ENCODE measurements at regions not wholly inside any gene's neighbourhood (a gene's known extent, or its start where the extent isn't known, plus 50 kb on each side); places are given as distances from the start of the nearest gene placed in this dataset.
"Not testable (repeated sequence)": the region's sequence is repeated elsewhere in the genome, so short reads cannot be mapped to it uniquely, and the experiment has no call there.

DNA sequence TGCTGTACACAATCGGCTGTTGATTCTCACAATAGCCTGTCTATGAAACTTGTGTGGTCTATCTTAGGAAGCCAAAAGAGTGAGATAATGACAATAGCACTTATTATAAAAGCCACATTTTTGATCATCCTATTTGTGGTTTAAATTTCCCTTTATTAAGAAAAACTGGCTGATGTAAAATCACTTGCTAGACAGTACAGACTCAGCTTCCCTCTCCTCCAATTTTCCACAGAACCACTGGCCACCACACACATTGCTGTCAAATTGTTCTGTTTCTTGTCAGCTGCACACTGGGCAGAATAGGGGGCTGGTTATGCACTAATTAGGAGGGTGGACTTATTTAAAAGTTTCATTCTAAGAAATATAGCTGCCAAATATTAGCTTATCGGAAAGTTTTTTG lies 425.9 kb downstream of the EPHA3 start:
- DNase-seq: no peak

DNA sequence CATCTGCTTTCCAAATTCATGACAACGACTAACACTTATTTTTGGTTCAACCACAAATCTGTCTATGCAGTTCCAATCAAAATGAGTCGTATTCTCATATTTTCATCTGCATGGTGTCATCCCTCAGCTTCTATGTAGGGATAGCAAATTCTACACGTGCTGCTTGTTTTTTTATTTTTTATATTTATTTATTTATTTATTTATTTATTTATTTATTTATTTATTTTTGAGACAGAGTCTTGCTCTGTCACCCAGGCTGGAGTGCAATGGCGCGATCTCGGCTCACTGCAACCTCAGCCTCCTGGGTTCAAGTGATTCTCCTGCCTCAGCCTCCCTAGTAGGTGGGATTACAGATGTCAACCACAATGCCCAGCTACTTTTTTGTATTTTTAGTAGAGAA lies 447.2 kb downstream of the EPHA3 start:
- not testable (repeated sequence) for DNase-seq

DNA sequence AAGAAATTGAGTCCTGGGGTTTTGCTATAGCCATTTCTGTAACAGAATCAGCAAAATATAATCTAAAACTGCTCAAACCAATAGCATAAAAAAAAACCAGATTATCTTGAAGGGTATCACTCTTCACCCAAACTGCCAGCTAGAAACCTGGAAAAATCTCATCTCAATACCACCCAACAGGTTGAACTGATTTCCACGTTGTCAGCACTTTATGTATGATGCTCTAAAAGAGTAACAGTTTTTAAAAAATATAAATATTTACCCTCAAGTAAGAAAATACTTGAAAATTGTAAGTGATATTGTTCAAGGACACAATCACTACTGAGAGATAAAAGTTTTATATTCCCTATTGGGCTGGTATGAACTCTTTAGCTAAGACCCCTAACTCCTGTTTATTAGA lies 451.3 kb downstream of the EPHA3 start:
- no peak for DNase-seq

DNA sequence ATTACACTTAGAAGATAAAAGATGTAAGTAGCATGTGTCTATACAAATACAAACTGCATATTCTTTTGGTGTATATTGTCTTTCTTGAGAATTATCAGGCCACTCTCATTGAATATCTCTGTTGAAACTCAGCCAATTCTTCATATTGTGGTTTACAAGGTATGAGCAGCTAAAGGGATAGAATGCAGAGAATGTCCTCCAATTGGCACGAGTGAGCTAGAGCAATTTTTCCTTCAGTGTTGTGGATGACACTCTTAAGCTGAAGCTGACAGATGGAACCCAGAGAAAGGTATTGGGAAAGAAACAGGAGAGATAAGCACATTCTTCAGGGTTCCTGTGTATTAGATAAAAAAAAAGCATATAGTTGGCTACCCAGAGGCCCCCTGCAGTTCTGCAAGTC lies 453.1 kb downstream of the EPHA3 start:
- DNase-seq: no peak

DNA sequence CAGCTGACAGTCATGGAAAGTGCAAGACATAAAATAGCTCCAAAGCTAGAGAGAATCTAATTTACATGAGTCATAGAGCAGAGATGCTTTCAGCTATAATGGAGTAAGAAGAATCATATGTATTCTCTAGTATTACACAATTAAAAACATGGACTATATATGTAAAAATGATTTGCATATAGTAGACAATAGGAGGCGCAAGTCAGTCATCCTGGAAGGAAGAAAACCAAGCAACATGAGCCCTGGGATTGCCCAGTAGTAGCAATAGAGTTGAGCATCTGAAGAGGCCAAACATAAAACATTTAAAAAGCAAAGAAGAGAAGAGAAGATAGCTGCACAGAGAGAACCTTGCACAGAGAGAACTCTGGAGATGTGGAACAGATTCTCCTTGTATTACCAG lies 455.0 kb downstream of the EPHA3 start:
- DNase-seq: no peak

DNA sequence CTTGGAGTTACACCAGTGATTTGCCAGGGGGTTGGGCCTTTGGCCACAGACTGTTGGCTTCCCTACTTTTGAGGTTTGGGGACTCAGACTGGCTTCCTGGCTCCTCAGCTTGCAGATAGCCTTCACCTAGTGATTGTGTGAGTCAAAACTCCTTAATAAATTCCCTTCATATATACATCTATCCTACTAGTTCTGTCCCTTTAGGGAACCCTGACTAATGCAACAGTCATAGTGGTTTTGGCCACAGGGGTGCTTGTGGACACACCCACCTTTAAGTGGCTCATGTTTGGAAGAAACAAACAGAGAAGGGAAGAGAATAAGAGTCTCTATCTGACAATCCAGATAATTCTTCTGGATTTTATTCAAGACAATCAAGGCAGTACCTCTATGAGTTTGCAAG lies 457.7 kb downstream of the EPHA3 start:
- DNase-seq: no peak

DNA sequence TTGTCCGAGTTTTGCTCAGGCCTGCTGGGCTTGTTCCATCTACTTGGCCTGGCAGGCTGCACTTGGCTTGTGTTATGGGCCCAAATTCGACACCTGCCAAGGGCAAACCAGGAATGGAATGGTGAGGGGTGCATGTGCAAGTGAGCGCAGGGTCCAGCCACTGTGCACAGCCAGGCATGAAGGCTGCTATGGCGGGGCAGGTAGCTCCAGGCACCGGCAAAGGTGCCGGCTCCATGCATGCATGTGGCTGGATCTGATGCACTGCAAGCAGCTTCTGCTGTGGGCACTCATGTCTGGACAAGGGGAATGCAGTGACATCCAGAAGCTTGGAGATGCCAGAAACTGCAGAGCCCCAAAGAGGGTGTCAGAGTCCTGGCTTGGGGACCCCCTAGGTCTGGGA lies 463.0 kb downstream of the EPHA3 start:
- no peak for DNase-seq

DNA sequence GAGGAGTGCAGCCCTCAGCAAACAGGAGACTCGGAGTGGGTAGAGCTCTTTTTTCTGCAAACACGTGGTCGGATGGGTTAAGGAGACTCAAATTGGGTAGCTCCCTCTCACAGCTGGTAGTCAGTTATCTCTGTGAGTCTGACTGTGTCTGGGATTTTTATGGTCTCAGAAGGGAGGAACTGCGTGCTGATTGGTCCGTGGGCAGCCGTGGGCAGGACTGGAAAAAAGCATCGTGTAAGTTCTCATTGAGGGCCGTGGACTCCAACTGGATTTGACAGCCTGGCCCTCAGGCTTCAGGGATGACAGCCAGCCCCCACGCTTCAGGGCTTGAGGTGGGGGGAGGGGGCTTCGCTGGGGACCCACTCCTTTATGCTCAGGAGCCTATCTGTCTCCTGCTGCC lies 463.9 kb downstream of the EPHA3 start:
- peak in 1 of 2 experiments; percentile 41 for DNase-seq

DNA sequence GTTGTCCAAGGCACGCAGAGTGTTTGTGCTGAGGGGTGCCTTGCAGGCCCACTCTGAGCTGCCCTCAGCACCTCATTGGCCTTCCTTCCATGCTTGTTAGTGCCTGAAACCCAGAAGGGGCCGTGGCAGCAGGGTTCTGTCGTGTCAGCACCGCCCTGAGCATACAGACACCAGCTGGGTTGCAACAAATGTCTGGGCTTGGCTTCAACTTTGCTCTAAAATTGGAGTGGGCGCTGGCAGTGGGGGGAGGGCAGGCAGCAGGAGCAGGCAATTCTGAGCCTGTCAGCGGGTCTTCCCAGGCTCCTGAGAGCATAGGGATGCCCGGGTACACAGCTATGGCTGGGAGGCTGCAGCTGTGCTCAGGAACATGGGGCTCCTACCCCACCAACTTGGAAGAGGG lies 464.3 kb downstream of the EPHA3 start:
- DNase-seq: peak in 1 of 2 experiments; percentile 74

DNA sequence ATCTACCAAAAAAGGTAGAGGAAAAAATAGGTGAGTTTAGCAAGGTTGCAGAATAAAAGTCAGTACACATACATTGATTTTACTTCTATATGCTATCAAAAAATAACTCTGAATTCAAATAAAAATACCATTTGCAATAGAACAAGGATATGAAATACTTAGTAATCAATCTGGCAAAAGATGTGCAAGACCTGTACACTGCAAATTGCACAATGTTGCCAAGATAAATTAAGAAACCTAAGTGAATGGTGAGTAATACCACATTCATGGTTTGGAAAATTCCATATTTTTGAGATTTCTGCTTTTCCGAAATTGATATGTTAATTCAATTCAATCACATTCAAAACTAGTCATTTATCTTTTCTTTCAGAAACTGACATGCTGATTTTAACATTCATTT lies 464.8 kb downstream of the EPHA3 start:
- DNase-seq: no peak

DNA sequence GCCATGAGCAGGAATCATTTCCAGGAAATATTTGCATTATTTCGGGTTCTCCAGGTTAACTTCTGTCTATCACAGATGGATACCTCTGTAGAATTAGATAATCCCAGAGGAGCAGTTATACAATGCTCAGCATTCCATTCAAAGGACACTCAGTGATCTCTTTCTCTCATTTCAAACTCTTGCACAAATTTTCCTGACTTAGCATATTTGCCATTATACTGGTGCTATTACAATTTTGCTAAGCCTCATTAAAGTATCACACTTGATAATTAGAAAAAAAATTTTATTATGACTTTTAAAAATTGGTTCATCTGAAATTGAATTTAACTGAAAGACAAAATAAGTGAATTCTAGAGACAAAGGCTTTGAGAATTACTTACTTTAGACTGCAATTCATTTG lies 469.0 kb downstream of the EPHA3 start:
- DNase-seq: no peak

DNA sequence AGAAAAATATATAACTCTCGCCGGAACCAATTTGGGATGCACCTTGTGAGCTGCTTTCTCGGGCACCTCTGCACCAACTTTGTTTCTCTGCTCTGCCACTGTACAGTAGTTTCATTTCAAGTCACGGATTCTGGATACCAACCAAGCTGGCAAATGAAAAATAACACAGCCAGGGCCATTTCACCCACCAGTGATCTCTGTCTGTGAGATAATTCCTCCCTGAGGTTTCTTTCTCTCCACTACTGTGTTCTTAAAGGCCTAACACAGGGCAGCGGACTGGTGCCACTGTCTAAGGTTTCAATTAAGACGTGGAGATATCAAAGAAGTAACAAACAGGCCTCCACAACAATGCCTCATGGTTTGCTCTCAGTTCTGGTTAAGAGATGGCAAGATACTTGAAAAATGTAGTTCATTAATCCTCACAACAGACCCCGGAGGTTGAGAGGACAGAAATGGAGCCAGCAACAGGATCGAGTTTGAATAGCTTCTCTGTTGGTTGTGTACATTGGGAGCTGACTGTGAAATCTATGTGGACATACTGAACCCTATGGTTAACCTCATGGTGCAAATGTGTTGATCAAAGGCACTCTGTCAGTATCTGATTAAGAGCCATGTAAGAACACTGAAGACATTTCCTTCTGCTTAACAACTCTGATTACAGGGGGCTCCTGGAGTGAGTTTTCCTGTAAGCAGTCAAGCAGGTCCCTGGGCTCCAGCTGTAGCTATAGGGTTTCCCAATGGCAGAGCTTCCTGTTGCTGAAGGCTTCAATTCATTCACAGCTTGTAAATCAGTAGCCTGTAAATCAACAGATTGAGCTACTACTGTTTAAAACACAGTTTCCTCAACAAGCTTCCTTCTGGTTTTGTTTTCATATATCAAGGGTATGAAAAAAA lies 470.5 kb downstream of the EPHA3 start:
- no peak for DNase-seq

DNA sequence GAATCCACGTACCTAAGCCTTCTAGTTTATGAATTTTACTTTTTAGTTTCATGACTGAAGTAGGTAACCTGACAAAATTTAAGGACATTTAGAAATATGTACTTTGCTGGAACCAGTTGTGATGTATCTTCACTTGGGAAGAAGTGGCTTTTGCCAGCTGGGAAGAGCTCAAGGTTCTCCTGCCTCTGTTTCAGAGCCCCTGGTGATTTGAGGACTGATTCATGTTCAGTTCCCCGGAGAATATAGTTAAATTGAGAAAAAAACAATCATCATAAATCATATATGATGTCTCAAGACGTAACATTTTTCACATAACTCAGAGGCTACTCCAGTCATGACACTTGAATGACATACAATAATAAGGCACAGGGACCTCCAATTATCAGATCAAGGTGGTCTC lies 473.4 kb downstream of the EPHA3 start:
- no peak for DNase-seq

DNA sequence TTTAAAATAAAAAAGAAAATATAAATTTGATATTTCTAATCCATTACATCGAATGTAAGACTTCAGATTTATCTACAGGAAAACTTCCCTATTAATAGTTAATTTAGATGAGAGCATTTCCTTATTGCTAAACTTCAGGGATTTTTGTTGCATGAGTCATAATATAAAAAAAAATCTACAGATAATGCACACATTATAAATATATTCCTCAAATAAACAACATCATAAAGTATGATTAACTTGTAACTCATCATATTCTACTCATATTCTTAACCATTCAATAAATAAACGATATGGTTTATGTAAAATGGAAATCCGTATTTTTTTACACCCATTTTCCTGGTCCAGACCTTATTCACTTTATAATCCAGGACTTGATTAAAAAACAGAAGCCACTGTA lies 477.0 kb downstream of the EPHA3 start:
- no peak for DNase-seq

DNA sequence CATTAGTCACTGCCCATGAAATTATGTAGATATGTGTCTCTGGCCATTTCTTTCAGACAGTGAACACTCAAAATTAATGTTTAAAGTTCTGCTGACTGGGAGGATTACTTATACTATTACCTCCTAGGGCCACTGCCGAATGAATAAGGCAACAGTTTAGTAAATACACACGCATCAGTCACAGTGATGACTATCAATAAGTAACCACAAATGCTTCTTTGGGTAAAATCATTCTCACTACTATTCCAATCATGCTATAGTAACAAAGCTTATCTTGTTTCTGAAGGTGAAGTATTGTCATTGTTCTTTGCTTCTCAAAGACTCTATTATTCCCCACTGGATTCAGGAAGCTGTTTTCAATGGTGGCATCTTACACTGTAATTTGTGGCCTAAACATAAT lies 478.8 kb downstream of the EPHA3 start:
- no peak for DNase-seq

DNA sequence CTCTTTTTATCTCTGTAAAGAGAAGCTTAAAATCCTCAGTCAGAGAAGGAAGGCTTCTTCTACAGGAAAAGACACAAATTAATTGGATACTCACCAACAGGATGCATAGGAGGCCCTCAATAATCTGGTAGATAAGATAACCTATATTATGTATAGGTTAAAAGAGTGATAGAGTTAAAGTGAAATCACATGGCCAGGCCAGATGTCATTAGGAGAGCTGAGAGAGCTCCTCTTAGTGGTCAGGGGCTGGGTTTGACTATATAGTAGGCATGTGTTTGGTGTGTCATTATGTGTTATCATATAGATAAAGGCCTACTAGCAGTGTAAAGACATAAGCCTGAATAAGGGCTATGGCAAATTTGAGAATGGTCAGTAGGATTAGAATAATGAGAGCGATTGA lies 479.3 kb downstream of the EPHA3 start:
- DNase-seq: no peak

DNA sequence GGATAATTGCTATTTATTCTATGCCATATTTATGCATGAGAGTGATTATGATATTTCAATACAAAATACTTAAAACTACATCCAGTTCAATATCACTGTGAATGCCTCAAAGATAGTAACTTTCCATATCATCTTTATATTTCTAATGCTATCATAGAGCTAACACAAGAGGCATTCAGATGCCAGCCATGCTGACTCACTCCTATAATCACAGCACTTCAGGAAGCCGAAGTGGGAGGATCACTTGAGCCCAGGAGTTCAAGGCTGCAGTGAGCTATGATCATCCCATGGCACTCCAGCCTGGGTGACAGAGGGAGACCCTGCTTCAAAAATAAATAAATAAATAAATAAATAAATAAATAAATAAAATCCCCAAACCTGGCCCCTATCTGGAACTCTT lies 498.7 kb downstream of the EPHA3 start:
- DNase-seq: no peak

DNA sequence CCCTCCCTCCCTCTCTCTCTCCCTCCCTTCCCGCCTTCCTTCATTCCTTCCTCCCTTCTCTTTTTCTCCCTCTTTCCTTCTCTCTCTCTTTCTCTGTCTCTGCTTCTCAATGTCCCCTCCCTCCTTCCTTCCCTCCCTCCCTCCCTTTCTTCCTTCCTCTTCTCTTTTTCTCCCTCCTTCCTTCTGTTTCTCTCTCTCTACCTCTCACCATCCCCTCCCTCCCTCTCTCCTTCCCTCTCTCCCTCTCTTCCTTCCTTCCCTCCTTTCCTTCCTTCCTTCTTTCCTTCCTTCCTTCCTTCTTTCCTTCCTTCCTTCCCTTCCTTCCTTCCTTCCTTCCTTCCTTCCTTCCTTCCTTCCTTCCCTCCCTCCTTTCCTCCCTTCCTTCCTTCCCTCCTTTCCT lies 504.6 kb downstream of the EPHA3 start:
- DNase-seq: no peak

DNA sequence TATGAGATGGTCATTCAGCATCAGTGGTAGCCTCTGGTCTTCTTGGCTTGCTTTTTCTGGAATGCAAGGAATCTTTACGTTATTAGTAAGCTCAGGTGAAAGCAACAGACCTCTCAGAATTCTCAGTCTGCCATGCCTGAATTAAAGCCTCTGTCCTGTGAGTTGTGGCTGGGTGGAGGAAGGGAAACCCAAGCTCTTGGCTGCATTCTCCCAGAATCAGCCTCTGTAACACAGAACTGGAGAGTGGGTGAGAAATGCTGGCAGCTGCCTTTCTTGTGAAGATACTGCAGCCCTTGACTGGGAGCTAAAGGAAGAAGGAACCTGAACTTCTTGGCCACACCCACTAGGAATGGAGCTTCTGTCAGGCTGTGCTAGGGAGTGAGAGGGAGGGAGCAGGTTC lies 505.8 kb downstream of the EPHA3 start:
- no peak for DNase-seq

DNA sequence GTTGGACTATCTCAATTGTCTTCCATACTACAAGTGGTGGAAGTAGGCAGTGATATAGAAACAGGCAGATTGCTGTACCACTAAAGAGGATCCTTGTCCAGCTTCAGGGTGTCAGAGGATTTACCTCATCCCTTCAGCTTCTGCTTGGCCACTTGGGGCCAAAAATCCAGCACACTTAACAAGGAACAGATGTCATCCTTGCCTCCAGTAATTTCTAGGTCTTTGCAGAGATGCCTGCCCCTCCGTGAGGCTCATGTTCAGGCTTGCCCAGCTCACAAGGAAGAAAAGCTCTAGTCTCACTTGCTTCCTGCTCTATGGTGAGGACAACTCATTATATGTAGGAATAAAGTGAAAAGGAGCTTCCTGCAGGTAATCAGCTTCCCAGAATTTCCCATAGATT lies 510.3 kb downstream of the EPHA3 start:
- peak in 1 of 2 experiments; percentile 18 for DNase-seq

DNA sequence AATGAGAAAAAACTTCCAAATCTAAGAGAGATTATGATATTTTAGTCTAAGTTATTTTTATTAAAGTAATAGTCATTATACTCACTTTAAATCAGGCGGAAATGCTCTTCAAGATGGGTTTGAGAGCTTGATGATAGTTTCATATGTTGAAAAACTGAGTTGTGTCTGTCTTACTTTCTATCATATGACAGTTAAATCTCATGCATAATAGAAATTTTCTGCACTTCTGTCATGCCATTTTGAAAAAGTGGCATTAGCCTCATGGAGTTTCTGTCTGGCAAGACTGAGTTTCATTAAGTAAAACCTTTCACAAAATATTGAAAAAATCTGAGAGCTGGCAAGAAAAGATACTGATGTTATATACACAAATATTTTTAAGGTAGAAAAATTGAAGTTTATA lies 511.8 kb downstream of the EPHA3 start:
- no peak for DNase-seq

DNA sequence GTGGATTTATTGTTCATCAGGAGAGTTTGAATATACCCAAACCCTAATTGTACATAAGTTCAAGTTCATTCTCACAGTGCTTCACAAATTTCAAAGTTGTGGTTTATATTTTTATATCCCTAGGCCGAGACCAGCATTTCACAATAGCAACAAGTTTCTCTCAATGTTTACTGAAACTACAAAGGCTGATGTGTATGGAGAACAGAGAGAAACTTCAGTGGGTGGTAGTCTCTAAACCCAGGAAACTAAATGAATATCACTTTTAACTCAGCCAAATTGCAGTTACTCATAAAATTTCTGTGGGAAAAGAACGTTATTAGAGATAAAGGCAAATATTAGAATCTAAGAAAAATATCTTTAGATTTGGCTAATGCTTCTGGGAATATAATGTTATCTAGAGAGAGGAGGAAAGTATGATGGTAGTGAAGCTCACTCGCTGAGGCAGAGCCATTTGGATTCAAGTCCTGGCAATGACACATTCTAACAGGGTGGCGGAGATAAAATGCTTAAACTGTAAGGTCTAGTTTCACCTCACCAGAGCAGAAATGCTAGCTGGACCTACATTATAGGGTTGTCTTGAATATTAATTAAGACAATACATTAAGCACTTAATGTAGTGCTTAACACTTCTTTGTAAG lies 514.8 kb downstream of the EPHA3 start:
- no peak for DNase-seq

DNA sequence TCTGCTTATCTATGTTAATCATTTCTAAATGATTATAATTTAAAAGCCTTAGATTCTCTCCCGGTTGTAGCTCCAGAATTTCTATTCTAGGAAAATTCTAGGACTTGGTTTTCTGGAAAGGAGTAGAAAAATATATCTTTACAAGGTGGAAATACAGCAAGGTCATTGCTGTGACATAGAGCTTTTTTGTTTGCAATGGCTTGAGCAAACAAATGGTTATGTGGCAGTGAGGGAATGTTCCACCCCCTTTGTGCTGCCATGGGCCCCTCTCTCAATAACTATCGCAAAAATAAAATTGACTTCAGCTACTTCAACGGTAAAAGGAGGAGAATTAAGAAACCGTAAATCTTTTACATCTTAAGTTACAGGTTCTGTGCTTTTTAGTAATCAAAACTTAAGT lies 517.1 kb downstream of the EPHA3 start:
- no peak for DNase-seq

DNA sequence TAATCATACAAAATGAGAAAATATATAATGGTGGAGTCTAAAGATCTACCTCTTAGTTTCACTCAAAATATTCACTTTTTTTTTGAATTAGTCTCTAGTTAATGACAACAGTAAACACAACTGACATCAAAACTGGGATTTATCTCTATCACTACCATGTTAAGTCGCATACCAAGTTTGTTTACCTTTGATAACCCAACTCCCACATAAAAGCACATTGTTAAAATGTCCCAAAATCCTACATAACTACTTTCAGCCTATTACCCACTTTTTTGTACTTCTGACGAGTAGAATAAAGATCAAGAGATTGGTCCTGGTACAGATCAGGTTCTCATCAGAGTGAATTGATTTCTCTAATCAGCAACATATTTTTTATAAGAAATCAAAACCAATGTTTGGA lies 518.5 kb downstream of the EPHA3 start:
- no peak for DNase-seq

Data from NCI-H446 (cell line).